ENCODE measurements at regions not wholly inside any gene's neighbourhood (a gene's known extent, or its start where the extent isn't known, plus 50 kb on each side); places are given as distances from the start of the nearest gene placed in this dataset.

GRCh38 chr18:22253676-22254075, 84.3 kb downstream of the GATA6 start:
- no peak for DNase-seq (ENCODE audit: low read depth, low spot score)

GRCh38 chr18:22253156-22253555, 83.8 kb downstream of the GATA6 start:
- DNase-seq (ENCODE audit: low read depth, low spot score), result no peak

Data from brain pericyte (primary cell).